GM12874 (cell line): ENCODE measurements at regions not wholly inside any gene's neighbourhood (a gene's known extent, or its start where the extent isn't known, plus 50 kb on each side); places are given as distances from the start of the nearest gene placed in this dataset.

ENCODE experiments used
- TF ChIP-seq, protein P1 (sequence below): IDR thresholded peaks from 2 replicates; pipeline ENCODE4 v1.5.1; 2011; ENCODE audit warnings: low read depth, mild to moderate bottlenecking, control low read depth, low read length, moderate library complexity; ENCODE audit not compliant: insufficient read depth

DNA sequence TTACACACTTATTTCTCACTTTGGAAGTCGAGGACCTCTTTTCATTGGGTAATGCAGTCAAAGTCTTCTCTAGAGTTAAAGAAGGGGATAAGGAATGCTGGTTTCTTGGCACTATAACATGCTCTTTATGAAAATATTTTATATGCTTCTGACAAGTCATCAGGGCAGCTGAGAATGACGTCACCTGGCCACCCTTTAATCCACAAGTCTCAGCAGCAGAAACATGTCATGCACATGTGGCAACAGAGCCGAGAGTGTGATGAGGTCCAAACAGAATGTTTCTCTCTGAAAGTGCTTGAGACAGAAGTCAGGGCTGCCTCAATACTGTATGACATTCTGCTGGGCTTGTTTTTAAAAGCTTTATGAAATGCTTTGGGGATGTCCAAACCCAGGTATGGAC, 63.5 kb upstream of the C10orf90 start:
- TF ChIP-seq, protein P1, sequence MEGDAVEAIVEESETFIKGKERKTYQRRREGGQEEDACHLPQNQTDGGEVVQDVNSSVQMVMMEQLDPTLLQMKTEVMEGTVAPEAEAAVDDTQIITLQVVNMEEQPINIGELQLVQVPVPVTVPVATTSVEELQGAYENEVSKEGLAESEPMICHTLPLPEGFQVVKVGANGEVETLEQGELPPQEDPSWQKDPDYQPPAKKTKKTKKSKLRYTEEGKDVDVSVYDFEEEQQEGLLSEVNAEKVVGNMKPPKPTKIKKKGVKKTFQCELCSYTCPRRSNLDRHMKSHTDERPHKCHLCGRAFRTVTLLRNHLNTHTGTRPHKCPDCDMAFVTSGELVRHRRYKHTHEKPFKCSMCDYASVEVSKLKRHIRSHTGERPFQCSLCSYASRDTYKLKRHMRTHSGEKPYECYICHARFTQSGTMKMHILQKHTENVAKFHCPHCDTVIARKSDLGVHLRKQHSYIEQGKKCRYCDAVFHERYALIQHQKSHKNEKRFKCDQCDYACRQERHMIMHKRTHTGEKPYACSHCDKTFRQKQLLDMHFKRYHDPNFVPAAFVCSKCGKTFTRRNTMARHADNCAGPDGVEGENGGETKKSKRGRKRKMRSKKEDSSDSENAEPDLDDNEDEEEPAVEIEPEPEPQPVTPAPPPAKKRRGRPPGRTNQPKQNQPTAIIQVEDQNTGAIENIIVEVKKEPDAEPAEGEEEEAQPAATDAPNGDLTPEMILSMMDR: no peak

DNA sequence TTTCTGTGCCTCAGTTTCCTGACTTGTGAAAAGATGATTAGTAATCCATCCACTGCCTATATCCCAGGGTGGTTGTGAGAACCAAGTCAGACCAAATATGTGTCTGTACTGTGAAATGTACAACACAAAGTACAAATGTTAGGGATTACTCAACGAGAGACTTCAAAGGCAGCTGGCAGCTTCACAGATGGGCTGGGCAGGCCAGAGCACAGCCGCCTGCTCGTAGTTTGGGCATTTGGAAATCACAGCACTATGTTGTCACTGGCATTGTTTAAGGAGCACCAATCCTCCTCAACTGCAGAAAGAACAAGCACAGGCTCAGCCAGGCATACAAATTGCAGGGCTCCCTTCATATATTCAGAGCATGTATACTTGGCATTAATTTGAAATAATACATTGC, 64.5 kb upstream of the C10orf90 start:
- TF ChIP-seq, protein P1: no peak

DNA sequence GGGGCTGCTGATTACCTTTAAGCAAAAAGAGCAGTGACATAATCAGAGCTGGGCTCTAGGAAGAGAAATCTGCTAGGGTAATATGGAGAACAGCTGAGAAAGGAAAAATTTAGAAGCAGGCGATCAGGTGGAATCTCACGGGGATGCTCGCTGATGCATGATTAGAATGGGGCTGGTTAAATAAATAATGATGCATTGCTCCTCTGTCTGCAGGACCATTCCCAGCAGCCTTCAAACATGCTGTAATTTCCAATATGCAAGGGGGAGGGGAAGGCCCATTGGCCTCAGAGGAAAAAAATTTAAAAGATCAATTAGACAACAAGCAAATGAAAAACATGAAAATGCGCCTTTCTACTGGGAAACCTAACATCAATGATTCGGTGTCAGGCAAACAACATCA, 65.6 kb upstream of the C10orf90 start:
- TF ChIP-seq, protein P1: no peak

DNA sequence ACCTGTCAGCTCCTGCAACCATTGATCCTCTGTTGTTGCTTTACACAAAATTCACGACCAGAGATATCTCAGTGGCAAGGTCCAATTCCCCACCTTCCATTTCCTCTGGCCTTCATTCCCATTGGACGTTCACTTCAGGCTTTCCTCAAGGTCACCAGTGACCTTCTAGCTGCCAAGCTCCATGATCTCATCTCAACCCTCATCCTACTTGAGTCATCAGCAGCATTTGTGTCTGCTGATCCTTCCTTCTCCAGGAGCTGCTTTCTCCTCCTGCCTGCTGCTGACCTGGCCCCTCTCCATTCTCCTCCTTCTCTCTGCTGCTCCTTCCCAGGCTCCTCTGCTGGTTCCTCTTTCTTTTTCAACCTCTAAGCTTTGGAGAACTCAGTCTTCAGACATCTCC, 66.2 kb upstream of the C10orf90 start:
- TF ChIP-seq, protein P1: no peak

DNA sequence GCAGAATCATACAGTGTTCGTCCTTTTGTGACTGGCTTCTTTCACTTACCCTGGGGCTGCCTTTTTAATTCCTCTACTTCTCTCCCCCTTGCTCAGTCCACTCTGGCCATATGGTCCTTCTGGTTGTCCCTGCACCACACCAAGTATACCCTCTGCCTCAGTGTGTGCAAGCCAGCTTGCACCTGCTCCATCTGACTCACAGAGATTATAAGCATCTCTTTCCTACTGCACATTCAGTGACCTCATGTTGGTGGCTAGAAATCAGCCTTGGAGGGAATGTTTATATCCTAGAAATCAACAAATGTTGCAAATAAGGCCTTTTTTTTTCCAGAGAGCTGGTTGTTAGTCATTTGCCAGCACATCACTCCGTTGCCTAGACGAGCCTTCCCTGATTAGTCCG, 67.5 kb upstream of the C10orf90 start:
- TF ChIP-seq, protein P1: no peak

DNA sequence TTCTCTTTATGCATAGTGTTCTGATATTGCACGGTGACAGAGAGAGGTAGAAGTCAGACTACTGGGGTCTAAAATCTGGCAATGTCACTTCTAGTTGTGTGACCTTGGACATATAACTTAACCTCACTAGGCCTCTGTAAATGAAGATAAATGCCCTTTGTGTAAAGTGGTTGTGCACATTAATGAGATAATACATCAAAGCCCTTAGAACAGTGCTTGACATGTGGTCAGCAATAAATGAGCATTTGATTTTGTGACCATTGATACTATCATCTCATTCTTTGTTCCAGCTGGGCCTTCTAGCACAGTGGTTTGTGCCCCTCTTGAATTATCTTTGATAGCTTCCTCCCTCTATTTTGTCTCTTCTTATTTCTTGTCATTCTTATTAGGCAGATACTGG, 74.1 kb upstream of the C10orf90 start:
- TF ChIP-seq, protein P1: no peak

DNA sequence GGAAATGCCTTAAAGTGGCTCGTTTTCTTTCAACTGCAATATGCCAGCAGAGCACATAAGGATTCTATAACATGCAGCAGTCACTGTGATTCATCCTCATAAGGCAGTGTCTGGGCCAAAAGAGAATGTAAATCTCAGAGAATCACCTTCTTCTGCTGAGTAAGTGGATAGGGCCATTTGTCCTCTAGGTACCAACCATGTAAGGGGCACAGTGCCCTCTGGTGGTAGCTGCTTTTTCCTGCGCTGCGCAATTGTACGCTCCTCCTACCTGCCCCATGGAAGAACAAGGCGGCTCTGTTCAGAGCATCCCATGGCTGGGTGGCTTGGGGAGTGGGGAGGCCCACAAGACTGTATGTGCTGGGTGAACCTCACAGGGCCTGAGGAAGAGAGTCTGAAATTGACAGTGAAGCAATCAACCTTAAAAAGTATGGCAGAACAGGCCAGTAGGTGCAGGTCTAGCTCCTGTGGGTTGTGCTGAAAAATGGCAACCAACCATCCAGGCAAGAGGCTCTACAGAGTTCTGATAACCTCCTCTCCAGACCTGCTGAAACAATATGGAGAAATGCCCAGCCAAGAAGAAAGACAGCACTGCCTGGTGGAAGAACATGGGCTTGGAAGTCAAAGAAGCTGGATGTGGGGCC, 78.6 kb upstream of the C10orf90 start:
- TF ChIP-seq, protein P1: peak; percentile 46; the same call in 1 of the 2 replicates

DNA sequence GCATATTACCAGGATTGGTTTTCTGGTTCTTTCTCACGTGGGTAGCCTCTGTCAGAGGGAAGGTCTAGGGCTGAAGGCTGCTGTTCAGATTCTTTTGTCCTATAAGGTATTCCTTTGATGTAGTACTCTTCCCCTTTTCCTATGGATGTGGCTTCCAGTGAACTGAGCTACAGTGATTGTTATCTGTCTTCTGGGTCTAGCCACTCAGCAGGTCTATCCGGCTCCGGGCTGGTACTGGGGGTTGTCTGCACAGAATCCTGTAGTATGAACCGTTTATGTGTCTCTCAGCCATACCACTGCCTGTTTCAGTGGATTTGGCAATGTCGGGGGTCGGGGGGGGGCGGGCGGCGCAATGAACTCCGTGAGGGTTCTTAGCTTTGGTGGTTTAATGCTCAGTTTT, 84.5 kb upstream of the C10orf90 start:
- TF ChIP-seq, protein P1: no peak
